H9 (cell line): ENCODE measurements at regions not wholly inside any gene's neighbourhood (a gene's known extent, or its start where the extent isn't known, plus 50 kb on each side); places are given as distances from the start of the nearest gene placed in this dataset.

ENCODE experiments used
- DNase-seq: peaks from one replicate; pipeline ENCODE4 v3.0.0-alpha.2; 2017
- H2AFZ ChIP-seq: one replicate; pipeline ENCODE4 v1.6.1; 2013; ENCODE audit warnings: mild to moderate bottlenecking, low read length, control low read depth, moderate library complexity
- H2AK5ac ChIP-seq: 2 replicates; pipeline ENCODE4 v1.6.1; 2013; ENCODE audit warnings: low read length, control low read depth, mixed read lengths; ENCODE audit not compliant: insufficient read length
- H2BK120ac ChIP-seq: one replicate; pipeline ENCODE4 v1.6.1; 2013; ENCODE audit warnings: low read depth, mild to moderate bottlenecking, low read length, control low read depth, inconsistent platforms; ENCODE audit not compliant: poor library complexity, severe bottlenecking
- H2BK12ac ChIP-seq: 2 replicates; pipeline ENCODE4 v1.6.1; 2013; ENCODE audit warnings: low read length, control low read depth, mixed read lengths, low read depth; ENCODE audit not compliant: insufficient read length
- H2BK15ac ChIP-seq: 2 replicates; pipeline ENCODE4 v1.6.1; 2013; ENCODE audit warnings: low read depth, low read length, control low read depth
- H2BK20ac ChIP-seq: one replicate; pipeline ENCODE4 v1.6.1; 2013; ENCODE audit warnings: low read depth, mild to moderate bottlenecking, low read length, control low read depth, inconsistent platforms; ENCODE audit not compliant: poor library complexity, severe bottlenecking
- H2BK5ac ChIP-seq: 2 replicates; pipeline ENCODE4 v1.6.1; 2013; ENCODE audit warnings: low read length, control low read depth, mixed read lengths; ENCODE audit not compliant: insufficient read length
- H3K14ac ChIP-seq: 2 replicates; pipeline ENCODE4 v1.6.1; 2013; ENCODE audit warnings: low read length, control low read depth; ENCODE audit not compliant: insufficient read depth
- H3K18ac ChIP-seq: 2 replicates; pipeline ENCODE4 v1.6.1; 2013; ENCODE audit warnings: low read depth, mild to moderate bottlenecking, mixed read lengths, low read length, control low read depth; ENCODE audit not compliant: insufficient read length
- H3K23ac ChIP-seq: 2 replicates; pipeline ENCODE4 v1.6.1; 2013; ENCODE audit warnings: low read length, control low read depth, mixed read lengths, low read depth; ENCODE audit not compliant: insufficient read length
- H3K23me2 ChIP-seq: 2 replicates; pipeline ENCODE4 v1.6.1; 2013; ENCODE audit warnings: low read depth, mild to moderate bottlenecking, mixed read lengths, low read length, control low read depth; ENCODE audit not compliant: insufficient read length, poor library complexity, severe bottlenecking
- H3K27ac ChIP-seq: 2 replicates; pipeline ENCODE4 v1.5.1; 2013; ENCODE audit warnings: low read length, control low read depth, mixed read lengths, low read depth; ENCODE audit not compliant: insufficient read length
- H3K27me3 ChIP-seq: 2 replicates; pipeline ENCODE4 v1.6.1; 2013; ENCODE audit warnings: low read length, control low read depth, inconsistent platforms; ENCODE audit not compliant: insufficient read depth
- H3K4ac ChIP-seq: 2 replicates; pipeline ENCODE4 v1.6.1; 2013; ENCODE audit warnings: low read depth, mild to moderate bottlenecking, control low read depth, inconsistent platforms, low read length, moderate library complexity
- H3K4me1 ChIP-seq: 2 replicates; pipeline ENCODE4 v1.6.1; 2013; ENCODE audit warnings: low read length, control low read depth, inconsistent platforms; ENCODE audit not compliant: insufficient read depth
- H3K4me2 ChIP-seq: 2 replicates; pipeline ENCODE4 v1.6.1; 2013; ENCODE audit warnings: low read length, control low read depth, mixed read lengths; ENCODE audit not compliant: insufficient read length, insufficient read depth
- H3K56ac ChIP-seq: 2 replicates; pipeline ENCODE4 v1.6.1; 2013; ENCODE audit warnings: low read depth, mild to moderate bottlenecking, mixed read lengths, low read length, control low read depth; ENCODE audit not compliant: insufficient read length
- H3K79me1 ChIP-seq: 2 replicates; pipeline ENCODE4 v1.6.1; 2013; ENCODE audit warnings: low read depth, mild to moderate bottlenecking, moderate library complexity, low read length, control low read depth, inconsistent platforms; ENCODE audit not compliant: insufficient read depth, poor library complexity, severe bottlenecking
- H3K79me2 ChIP-seq: 2 replicates; pipeline ENCODE4 v1.6.1; 2013; ENCODE audit warnings: low read length, control low read depth, inconsistent platforms; ENCODE audit not compliant: insufficient read depth
- H3K9ac ChIP-seq: 2 replicates; pipeline ENCODE4 v1.6.1; 2013; ENCODE audit warnings: low read length, control low read depth, mixed read lengths; ENCODE audit not compliant: insufficient read length; ENCODE audit errors: extremely low read depth
- H3K9me3 ChIP-seq: one replicate; pipeline ENCODE4 v1.6.1; 2013; ENCODE audit warnings: low read depth, low read length, inconsistent platforms; ENCODE audit not compliant: control insufficient read depth
- H3T11ph ChIP-seq: one replicate; pipeline ENCODE4 v1.6.1; 2013; ENCODE audit warnings: mild to moderate bottlenecking, low read length, control low read depth, inconsistent platforms
- H4K20me1 ChIP-seq: one replicate; pipeline ENCODE4 v1.6.1; 2013; ENCODE audit not compliant: control insufficient read depth, insufficient read length, insufficient read depth
- H4K5ac ChIP-seq: 2 replicates; pipeline ENCODE4 v1.6.1; 2013; ENCODE audit warnings: low read depth, mild to moderate bottlenecking, mixed read lengths, low read length, control low read depth; ENCODE audit not compliant: insufficient read length
- H4K8ac ChIP-seq: replicated peaks from 2 replicates; pipeline ENCODE4 v1.6.1; 2013; ENCODE audit warnings: low read length, control low read depth, mixed read lengths, low read depth; ENCODE audit not compliant: insufficient read length
- H4K91ac ChIP-seq: 2 replicates; pipeline ENCODE4 v1.6.1; 2013; ENCODE audit warnings: low read depth, mild to moderate bottlenecking, moderate library complexity, mixed read lengths, low read length, control low read depth; ENCODE audit not compliant: insufficient read length
- H3K27ac Mint-ChIP-seq, 3 experiments: 2 replicates in 2 of 3; 3 replicates in 1 of 3; pipeline ENCODE4 v1.8.0; 2020 to 2021; ENCODE audit warnings: mixed read lengths in 3 of 3, mild to moderate bottlenecking in 1 of 3, moderate library complexity in 1 of 3
- H3K27me3 Mint-ChIP-seq: 2 replicates; pipeline ENCODE4 v1.8.0; 2021; ENCODE audit warnings: low read depth, mild to moderate bottlenecking, moderate library complexity, mixed read lengths
- H3K36me3 Mint-ChIP-seq, 3 experiments: 2 replicates in 2 of 3; 3 replicates in 1 of 3; pipeline ENCODE4 v1.8.0; 2020 to 2021; ENCODE audit warnings: low read depth in 3 of 3, mixed read lengths in 3 of 3; ENCODE audit not compliant: insufficient read depth in 1 of 3
- H3K4me1 Mint-ChIP-seq, 2 experiments: 2 replicates each; pipeline ENCODE4 v1.8.0; 2020; ENCODE audit warnings: mixed read lengths in 2 of 2
- H3K4me3 Mint-ChIP-seq, 2 experiments: 2 replicates in 1 of 2; 3 replicates in 1 of 2; pipeline ENCODE4 v1.8.0; 2020 to 2021; ENCODE audit warnings: mild to moderate bottlenecking in 2 of 2, mixed read lengths in 2 of 2, moderate library complexity in 1 of 2
- H3K9me3 Mint-ChIP-seq, 2 experiments: 2 replicates in 1 of 2; 3 replicates in 1 of 2; pipeline ENCODE4 v1.8.0; 2020; ENCODE audit warnings: mild to moderate bottlenecking in 2 of 2, mixed read lengths in 2 of 2, moderate library complexity in 1 of 2
- CTCF ChIP-seq: fragments of 200-600 bp; sonication (generic); conservative IDR thresholded peaks from 3 replicates; pipeline ENCODE4 v1.8.0; 2021; ENCODE audit warnings: antibody characterized with exemption, mild to moderate bottlenecking
- WGBS: extraction: QIAGEN DNeasy Blood & Tissue Kit; methylation state at CpG from one replicate; pipeline ENCODE4 v1.1.7; 2013; ENCODE audit warnings: missing lambda C conversion rate, low lambda C conversion rate, mixed read lengths; ENCODE audit not compliant: insufficient read length; ENCODE audit errors: extremely low coverage; 5-methylcytosine and 5-hydroxymethylcytosine counted together

- no peak overlapping the region for H3K14ac ChIP-seq
- Mint-ChIP-seq H3K4me1 (no peaks in the 10 kb centered on the region), H3K9me3 (peaks cover 0 to 2% of the 10 kb centered on the region in 2 experiments; a peak in 3 of 5 replicates), H3K36me3 (no peaks in the 10 kb centered on the region), H3K27me3 (no peaks in the 10 kb centered on the region; the same call in 1 of the 2 replicates), H3K4me3 (no peak overlapping the region), H3K27ac (no peak overlapping the region; a peak in 1 of 7 replicates)
- no peak overlapping the region for H3K23ac ChIP-seq
- no peak overlapping the region for H2BK20ac ChIP-seq
- H2BK15ac ChIP-seq = no peak overlapping the region
- H4K20me1 ChIP-seq = no peaks in the 10 kb centered on the region
- H3K9ac ChIP-seq = no peak overlapping the region
- no peak overlapping the region for H3T11ph ChIP-seq
- no peak overlapping the region for H3K4ac ChIP-seq
- H2BK120ac ChIP-seq = no peak overlapping the region
- no peak overlapping the region for H4K5ac ChIP-seq
- H3K56ac ChIP-seq = no peak overlapping the region
- H4K91ac ChIP-seq = no peak overlapping the region
- H3K18ac ChIP-seq = no peak overlapping the region
- no peak overlapping the region for H2AK5ac ChIP-seq
- H3K79me1 ChIP-seq = no peaks in the 10 kb centered on the region
- no CpG with 5 or more reads among the region's 1 CpG for WGBS
- no peaks in the 10 kb centered on the region for H3K27me3 ChIP-seq
- H4K8ac ChIP-seq = no peak overlapping the region
- no peak overlapping the region for H2BK5ac ChIP-seq
- H3K4me1 ChIP-seq = no peaks in the 10 kb centered on the region
- H3K4me2 ChIP-seq = no peak overlapping the region
- H3K27ac ChIP-seq = no peak overlapping the region
- no peaks in the 10 kb centered on the region for H3K9me3 ChIP-seq
- no peak overlapping the region for H2BK12ac ChIP-seq
- TF ChIP-seq CTCF = no peak
- H3K23me2 ChIP-seq = no peaks in the 10 kb centered on the region
- no peaks in the 10 kb centered on the region for H3K79me2 ChIP-seq
- DNase-seq = no peak
- H2AFZ ChIP-seq = no peak overlapping the region
These were observed 622.3 kb downstream of the SEMA5A start for GRCh38 chr5:8923526-8923925.
